NAMALWA (cell line): ENCODE measurements at regions not wholly inside any gene's neighbourhood (a gene's known extent, or its start where the extent isn't known, plus 50 kb on each side); places are given as distances from the start of the nearest gene placed in this dataset.
A peak's percentile ranks its signal among the peaks of the same experiment; 100 is the strongest.

Source experiments
- DNase-seq: peaks from one replicate; pipeline ENCODE4 v3.0.0-alpha.2; 2015; ENCODE audit warnings: low spot score

DNA sequence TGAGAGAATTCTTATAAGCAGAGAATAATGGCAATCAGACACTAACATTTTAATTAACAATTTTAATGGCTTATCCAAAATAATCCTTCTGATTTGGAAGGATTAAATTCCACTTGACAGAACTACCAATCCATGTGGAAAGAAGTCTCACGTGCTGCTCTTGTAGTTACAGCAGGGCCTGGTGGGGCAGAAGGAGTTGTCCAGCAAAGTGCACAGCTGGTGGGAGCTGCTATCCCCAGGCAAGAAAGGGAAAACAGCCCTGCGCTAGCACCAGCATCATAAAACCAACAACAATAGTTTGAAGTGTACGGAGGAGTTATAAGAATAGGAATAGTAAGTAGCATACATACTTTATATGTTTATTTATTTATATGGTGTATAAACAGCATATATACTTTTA, 127.4 kb upstream of the TRIM2 start:
- DNase-seq, result no peak

- DNase-seq, result no peak
These were observed 124.3 kb upstream of the TRIM2 start for GRCh38 chr4:153079857-153080391.

DNA sequence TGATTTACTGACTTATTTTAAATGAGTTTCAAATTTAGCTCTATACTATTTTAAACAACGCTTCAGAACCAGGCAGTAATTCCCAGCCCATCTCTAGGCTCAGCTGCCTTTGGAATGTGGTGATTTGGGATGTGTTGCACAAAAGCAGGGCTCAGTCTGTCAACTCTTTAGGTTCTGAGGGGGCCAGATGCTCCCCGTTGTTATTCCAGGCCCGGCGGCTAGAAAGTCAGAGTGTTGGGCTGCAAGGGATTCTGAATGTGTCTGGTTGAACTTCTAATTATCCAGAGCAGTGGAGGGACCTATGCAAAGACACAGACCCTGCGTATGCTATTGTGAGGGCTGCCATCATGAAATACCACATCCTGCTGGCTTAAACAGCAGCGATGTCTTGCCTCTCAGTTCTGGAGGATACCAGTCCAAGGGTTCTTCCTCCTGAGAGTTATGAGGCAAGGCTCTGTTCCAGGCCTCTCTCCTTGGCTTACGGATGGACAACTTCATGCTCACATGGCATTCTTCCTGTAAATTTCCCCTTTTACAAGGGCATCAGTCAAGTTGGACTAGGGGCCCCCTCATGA, 123.2 kb upstream of the TRIM2 start:
- DNase-seq, result no peak

DNA sequence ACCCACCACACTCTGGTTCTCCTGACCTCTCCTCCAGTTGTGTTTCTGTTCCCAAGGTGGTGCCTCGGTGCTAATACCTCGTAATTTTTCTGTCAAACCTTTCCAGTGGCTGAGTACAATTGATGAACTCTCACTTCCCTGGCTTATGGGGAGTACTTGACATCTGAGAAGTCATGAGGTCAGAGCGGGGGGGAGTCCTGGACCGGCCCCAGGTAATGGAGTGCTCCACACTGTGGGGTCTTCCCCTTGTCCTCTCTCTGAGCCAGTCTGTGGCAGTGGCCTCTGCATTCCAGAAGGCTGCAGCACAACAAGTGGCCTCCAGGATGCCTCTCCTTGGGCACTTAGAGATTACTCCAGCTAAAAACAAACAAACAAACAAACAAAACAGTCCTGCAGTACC, 122.5 kb upstream of the TRIM2 start:
- DNase-seq, result no peak

GRCh38 chr4:153082322-153083301, 121.6 kb upstream of the TRIM2 start:
- DNase-seq, result no peak

- DNase-seq, result peak; percentile 82
These were observed 120.7 kb upstream of the TRIM2 start for GRCh38 chr4:153083447-153083947.

GRCh38 chr4:153084224-153084979, 119.8 kb upstream of the TRIM2 start:
- DNase-seq, result no peak

DNA sequence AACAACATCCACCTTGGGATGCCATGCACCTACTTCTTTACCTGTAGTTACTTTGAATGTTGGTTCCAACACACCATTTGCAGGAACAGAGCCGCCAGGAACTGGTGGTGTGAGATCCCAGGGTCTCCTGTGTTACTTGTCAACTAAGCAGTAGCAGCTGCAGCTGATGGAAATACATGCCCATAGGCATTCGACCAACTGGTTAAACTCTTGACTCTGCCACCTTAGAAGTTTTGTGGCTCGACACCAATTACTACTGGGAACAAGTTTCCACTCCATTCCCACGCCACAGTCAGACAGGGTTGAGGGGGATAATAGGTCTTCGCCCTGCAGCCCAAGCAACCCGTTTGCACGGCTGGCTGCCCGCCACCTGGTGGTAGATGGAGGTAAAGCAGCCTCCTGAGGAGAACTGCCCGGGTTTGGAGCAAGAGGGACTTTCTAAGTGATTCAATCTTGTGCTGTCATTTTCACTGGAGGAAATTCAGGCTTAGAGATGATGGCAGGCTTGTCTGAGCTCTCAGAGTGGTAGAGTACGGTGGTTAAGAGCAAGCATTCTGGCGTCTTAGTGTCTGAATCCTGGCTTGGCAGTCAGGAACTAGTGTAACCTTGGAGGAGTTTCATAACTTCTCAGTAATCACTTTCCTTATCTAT, 119.1 kb upstream of the TRIM2 start:
- DNase-seq, result peak; percentile 79

GRCh38 chr4:153087671-153088194, 116.5 kb upstream of the TRIM2 start:
- no peak for DNase-seq

GRCh38 chr4:153089742-153090141, 114.5 kb upstream of the TRIM2 start:
- no peak for DNase-seq

GRCh38 chr4:153090181-153090580, 114.1 kb upstream of the TRIM2 start:
- no peak for DNase-seq

GRCh38 chr4:153090670-153091385, 113.4 kb upstream of the TRIM2 start:
- no peak for DNase-seq

DNA sequence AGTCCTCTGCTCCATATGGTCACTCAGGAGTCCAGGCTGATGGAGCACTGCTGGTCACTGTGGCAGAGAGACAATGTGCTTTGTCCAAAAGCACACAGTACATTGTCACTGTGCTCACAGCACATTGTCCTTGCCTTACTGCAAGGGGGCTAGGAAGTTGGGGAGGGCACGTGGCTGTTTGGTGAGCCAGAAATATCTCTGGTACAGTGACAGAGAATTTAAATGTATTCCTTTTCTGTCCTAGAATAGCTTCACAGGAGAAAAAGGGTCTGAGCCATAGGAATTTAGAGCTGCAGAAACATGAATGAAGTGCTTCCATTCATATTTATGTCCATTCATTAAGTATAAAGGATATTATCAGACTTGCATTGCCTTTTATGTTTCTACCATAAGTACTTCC, 110.8 kb upstream of the TRIM2 start:
- no peak for DNase-seq

GRCh38 chr4:153093802-153094201, 110.4 kb upstream of the TRIM2 start:
- DNase-seq, result no peak

DNA sequence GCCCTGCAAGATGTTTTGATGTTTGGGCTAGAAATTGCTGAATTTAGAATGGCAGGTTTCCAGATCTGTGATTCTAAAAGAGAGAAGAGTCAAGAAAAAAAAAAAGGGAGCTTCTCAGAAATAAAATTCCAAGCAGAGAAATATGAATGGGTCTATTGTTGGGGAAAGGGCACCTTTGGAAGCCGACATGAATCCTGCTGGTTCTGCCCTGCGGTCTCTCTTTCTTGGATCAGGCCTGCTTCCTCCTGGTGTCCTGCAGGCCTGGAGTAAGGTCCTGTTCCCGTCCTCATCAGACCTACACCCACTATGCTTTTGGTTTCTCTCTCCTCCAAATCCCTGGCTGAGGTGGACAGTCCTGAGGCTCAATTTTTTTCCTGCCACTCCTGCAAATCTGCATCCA, 109.8 kb upstream of the TRIM2 start:
- DNase-seq, result no peak

GRCh38 chr4:153095448-153096204, 108.6 kb upstream of the TRIM2 start:
- no peak for DNase-seq

- no peak for DNase-seq
These were observed 107.9 kb upstream of the TRIM2 start for GRCh38 chr4:153096344-153096743.

GRCh38 chr4:153098427-153098826, 105.8 kb upstream of the TRIM2 start:
- no peak for DNase-seq

- no peak for DNase-seq
These were observed 104.7 kb upstream of the TRIM2 start for GRCh38 chr4:153099391-153100140.
